NOMO-1 (cell line): ENCODE measurements at regions not wholly inside any gene's neighbourhood (a gene's known extent, or its start where the extent isn't known, plus 50 kb on each side); places are given as distances from the start of the nearest gene placed in this dataset.

Experiments used
- DNase-seq, 2 experiments: peaks; one replicate each; lab custom pipeline; 2025; ENCODE audit not compliant: unreplicated experiment in 2 of 2; lab: John Stamatoyannopoulos, UW

DNA sequence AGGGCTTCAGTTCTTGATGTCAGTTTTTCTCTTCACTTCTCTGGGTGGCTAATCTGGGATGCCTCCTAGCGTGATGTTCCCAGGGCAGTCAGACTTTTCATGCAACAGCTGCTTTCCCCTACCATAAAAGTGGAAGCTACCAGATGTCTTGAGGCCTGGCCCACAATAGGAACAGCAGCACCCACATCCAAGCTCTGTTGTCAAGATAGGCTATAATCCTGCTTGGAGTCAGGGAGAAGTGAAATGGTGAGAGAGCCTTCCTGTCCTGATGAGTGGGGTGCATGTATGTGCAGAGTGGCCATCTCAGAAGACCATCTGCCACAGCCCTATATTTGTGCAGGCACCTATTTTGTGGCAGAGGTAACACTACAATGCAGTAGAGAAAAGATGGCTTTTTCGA, 108.0 kb downstream of the HTR5A start:
- no peak for DNase-seq

DNA sequence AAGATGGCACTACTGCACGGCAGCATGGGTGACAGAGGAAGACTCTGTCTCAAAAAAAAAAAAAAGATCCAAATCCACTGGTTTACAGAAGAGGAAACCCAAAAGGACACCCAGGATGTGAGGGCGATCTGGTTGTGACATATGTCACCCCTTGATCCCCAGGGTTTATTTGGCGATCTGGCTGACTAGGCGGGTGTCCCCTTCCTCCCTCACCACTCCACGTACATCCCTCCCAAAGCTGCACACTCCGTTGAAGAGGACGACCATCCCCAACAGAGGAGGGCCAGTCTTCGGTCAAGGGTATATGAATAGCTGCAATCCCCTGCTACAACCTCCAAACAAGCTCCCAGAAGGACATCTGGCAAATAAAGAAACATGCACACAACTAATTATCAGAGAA, 111.6 kb downstream of the HTR5A start:
- no peak for DNase-seq

- DNase-seq = no peak
Observed at GRCh38 chr7:155182406-155182970, 112.4 kb downstream of the HTR5A start.

GRCh38 chr7:155183655-155184054, 113.5 kb downstream of the HTR5A start:
- DNase-seq = no peak

GRCh38 chr7:155184923-155185322, 112.8 kb upstream of the INSIG1 start:
- no peak for DNase-seq

DNA sequence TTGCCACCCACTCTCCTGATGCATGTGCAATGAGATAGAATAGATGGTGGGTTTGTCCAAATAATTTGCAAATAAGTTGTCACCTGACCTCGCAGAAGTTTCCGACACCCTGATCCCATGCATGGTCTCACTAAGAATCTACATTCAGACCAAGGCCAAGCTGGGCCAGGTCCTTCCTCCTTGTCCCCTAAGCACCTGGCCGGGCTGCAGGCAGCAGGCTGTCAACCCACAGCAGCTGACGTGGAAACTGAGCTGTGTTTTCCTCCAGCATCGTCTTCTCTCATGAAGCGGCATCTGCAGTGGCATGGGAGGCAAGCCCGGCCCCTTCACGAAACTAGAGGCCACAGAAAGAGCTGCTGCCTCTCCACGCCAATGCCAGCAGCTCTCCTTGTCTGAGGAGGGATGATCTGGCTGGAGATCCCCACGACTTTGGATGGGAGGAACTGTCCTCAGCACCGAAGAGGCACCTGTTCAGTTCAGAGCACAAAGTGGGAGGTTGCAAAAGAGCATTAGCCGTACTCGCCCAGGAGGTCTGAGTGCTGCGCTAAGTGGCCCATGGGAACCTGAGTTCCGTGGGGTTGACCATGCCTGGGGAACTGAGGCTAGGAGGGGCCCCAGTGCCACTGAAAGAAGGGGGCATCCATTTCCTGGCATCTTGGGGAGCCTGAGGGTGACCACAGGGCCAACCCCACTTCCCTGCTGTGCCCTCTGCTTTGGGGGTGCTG, 110.5 kb upstream of the INSIG1 start:
- no peak for DNase-seq

DNA sequence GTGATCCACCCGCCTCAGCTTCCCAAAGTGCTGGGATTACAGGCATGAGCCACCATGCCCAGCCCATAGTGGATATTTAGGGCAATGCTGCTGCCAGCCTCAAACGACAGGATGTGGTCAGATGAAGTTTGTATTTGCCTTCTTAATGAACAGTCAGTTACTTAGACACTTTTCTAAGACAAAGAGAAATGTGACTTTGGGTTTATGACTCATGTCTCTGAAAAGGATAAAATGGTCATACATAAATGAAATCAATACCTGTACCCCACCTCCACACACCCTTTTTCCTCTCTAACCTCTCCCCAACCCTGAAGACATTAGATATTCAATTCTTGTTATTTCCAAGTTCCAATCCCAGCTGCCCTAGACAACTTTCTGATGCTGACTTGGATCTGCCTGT, 109.3 kb upstream of the INSIG1 start:
- no peak for DNase-seq

- no peak for DNase-seq
Observed at GRCh38 chr7:155188821-155189581, 108.7 kb upstream of the INSIG1 start.

GRCh38 chr7:155189590-155189989, 108.1 kb upstream of the INSIG1 start:
- DNase-seq = no peak

DNA sequence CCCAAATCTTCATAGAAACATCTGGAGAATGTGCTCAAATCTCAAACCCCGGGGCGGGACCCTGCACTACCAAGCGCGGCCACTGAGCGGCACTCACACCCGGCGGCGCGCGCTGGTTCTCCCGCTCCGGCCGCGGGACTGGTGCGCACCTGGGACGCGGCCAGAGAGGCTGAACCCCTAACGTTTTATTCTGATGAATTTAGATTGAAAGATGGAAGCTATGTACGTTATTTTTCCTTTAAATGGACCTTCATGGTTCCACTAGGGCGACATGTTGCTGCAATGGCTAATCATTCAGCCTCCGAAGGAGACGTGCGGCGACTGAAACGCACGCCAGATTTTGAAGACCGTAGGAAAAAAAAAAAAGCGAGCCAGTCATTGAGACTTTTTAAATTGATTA, 107.0 kb upstream of the INSIG1 start:
- DNase-seq = no peak

GRCh38 chr7:155191137-155191536, 106.5 kb upstream of the INSIG1 start:
- DNase-seq = no peak

- DNase-seq = no peak
Observed at GRCh38 chr7:155191901-155192478, 105.7 kb upstream of the INSIG1 start.

- no peak for DNase-seq
Observed at GRCh38 chr7:155192961-155193640, 104.6 kb upstream of the INSIG1 start.

DNA sequence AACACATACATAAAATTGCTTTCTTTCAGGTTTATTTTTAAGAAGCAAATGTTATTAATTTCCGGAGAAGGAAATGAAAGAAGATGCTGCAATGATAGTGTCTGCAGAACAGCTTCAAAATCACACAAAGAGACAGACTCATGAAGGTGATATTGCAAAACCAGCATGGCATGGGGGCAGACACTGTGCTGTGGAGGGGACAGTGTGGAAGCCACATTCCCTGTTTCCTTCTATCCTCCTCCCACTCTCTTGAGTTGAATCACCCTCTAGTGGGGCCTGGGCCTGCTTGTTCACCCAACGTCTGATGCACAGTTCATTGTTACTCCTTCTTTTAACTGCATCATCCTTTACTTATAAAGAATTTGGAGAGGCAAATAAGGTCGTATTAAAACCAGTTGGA, 104.0 kb upstream of the INSIG1 start:
- no peak for DNase-seq

- no peak for DNase-seq
Observed at GRCh38 chr7:155194382-155195140, 103.1 kb upstream of the INSIG1 start.

DNA sequence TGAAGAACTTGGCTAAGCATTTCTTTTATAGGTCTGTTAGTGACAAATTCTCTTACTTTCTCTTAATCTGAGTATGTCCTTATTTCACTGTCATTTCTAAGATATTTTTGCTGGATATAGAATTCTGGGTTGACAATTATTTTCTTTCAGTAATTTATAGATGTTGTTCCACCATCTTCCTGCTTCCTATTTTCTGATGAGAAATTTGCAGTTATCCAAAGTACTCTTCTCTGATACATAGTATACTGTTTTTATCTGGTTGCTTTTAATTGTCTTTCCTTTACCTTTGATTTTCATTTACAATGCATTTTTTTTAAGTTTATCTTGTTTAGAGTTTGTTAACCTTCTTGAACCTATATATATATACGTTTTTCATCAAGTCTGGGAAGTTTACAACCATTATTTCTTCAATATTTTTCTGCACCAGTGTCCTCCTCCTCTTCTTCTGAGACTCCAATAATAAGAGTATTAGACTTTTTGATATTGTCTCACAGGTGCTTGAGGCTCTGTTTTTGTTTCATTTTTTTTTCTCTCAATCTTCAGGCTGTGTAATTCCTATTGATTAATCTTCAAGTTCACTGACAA, 101.6 kb upstream of the INSIG1 start:
- DNase-seq = no peak

DNA sequence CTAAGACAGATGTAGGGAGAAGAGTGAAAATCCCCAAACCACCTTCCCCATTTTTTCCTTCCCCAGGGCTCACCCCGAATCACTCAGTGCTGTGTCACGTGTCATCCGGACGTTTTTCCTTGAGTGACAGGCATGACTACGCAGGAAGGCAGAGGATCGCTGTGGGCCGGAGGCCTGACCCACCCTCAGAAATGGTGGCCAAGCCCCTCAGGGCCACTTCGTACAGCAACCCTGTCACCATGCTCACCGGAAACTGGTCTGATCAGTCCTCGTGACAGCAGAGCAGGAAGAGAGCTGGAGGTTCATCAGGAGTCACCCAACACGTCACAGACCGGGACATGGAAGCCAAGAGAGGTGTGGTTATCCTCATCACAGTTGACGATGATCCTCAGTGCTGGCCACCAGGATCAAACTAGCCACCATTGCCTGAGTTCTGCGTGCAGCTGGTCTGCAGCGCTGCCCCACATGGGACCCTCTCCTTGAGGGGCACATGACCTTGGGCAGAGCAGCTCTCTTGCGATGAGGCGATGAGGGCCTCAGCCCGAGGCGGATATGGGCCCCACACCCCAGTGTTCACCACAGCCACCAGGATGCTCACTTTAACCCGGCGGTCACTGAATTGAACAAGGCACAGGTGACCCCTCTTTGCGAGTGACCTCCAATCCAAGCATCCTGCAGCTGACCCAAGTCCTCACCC, 99.3 kb upstream of the INSIG1 start:
- DNase-seq = no peak

DNA sequence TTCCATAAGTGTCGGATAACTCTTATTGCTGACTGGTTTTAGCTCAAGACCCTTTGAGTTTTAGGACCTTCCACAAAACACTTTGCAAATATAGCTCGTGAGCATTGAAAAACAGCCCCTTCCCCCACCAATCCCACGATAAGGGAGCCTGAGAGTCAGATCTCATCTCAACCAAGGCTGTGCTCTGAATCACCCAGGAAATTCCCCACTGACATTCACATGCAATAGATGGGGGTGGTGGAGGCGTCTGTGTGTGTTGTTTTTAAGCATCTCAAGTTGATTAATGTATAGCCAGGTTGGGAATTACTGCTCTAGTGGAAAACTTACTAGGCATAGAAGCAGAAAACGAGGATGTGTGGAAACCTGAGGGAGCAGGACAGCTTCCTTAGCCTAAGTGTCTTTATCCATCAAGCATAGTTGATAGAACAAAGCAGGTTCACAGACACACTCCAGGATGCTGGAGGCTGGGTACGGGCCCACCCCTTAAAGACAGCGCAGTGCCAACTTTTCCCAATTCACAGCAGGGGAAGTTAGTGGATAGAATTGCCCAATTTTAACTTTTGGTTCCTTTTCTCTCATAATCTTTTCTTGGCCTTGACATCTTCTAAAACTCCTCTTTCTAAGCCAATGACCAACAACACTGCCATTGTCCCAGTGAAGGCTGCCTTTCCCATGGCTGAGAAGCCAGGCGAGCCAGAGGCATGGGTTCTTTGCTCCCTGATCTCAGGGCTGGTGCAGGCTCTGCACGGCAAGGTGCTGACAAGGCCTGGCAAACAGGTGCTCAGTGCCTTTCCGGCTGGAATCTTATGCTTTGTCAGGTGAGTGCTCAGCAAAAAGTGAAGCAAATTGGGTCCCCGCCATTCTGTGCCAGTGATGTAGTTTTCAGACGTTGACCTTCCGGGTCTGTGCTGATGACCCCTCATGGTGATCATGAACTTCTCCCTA, 98.5 kb upstream of the INSIG1 start:
- no peak for DNase-seq
